Vagina (tissue), 2 donors: ENCODE measurements at regions not wholly inside any gene's neighbourhood (a gene's known extent, or its start where the extent isn't known, plus 50 kb on each side); places are given as distances from the start of the nearest gene placed in this dataset.

Source experiments
- DNase-seq, 2 donors: peaks; one replicate each; pipeline ENCODE4 v3.0.0-alpha.2; 2017; ENCODE audit errors: extremely low spot score in 2 of 2
- H3K27ac ChIP-seq: fragments of 200-600 bp; sonication (generic); one replicate; pipeline ENCODE4 v1.5.1; 2019
- H3K27me3 ChIP-seq: fragments of 200-600 bp; sonication (generic); one replicate; pipeline ENCODE4 v1.5.1; 2019
- H3K36me3 ChIP-seq, 2 donors: fragments of 200-600 bp; sonication (generic); one replicate each; pipeline ENCODE4 v1.5.1; 2017 to 2019
- H3K4me1 ChIP-seq: fragments of 200-600 bp; sonication (generic); one replicate; pipeline ENCODE4 v1.5.1; 2019
- H3K4me3 ChIP-seq, 2 donors: fragments of 200-600 bp; sonication (generic); 1 replicate in 1 of 2; 2 replicates in 1 of 2; pipeline ENCODE4 v1.5.1; 2016 to 2019
- H3K9me3 ChIP-seq: fragments of 200-600 bp; sonication (generic); one replicate; pipeline ENCODE4 v1.5.1; 2019
- POLR2A ChIP-seq, 2 donors: fragments of 450-650 bp; IDR thresholded peaks; one replicate each; pipeline ENCODE4 v1.6.1; 2017; ENCODE audit warnings: antibody characterized with exemption in 2 of 2, mild to moderate bottlenecking in 2 of 2, moderate library complexity in 2 of 2
- POLR2AphosphoS5 ChIP-seq, 2 donors: sonication (generic); formaldehyde crosslinking; IDR thresholded peaks; one replicate each; pipeline ENCODE4 v1.9.0; 2017; ENCODE audit warnings: antibody characterized with exemption in 2 of 2, mild to moderate bottlenecking in 2 of 2, low read depth in 1 of 2; ENCODE audit not compliant: insufficient read depth in 1 of 2
- intact Hi-C: fragments of 100-400 bp; cut with DNase I; formaldehyde crosslinking; loops from one replicate; pipeline ENCODE4 v1.15.1; 2023
- TF ChIP-seq, protein P1 (sequence below), 3 experiments: fragments of 450-650 bp in 2 of 3; fragments of 200-600 bp in 1 of 3; sonication (generic) in 1 of 3; IDR thresholded peaks; one replicate each; pipeline ENCODE4 v1.5.1; 2017 to 2019; ENCODE audit warnings: antibody characterized with exemption in 3 of 3, mild to moderate bottlenecking in 2 of 3, moderate library complexity in 2 of 3

DNA sequence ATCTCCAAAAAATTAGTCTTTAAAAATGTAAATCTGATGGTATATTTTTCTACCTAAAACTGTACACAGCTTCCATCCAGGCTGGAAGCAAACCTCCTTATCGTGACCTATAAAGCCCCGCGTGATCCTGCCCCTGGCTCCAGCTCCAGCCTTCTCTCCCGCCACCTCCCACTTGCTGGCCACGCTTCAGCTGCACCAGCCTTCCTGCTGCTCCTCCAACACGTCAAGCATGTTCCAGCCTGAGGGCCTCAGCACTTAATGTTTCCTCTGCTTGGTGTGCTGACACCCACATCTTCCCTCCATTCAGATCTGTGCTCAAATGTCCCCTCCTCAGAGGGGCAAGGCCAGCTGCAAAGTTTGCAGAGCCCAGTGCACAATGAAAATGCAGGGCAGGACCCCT lies 123.5 kb upstream of the MAGI3 start:
- Histone ChIP-seq H3K27me3 (no peaks in the 10 kb centered on the region), H3K4me3 (no peak overlapping the region), H3K4me1 (no peaks in the 10 kb centered on the region), H3K36me3 (no peaks in the 10 kb centered on the region), H3K9me3 (no peaks in the 10 kb centered on the region), H3K27ac (no peak overlapping the region)
- TF ChIP-seq POLR2AphosphoS5 (IDR thresholded peaks at IDR 0.05; ENCODE audit: insufficient read depth in 1 of 2, low read depth in 1 of 2) = no peak
- TF ChIP-seq, protein P1, sequence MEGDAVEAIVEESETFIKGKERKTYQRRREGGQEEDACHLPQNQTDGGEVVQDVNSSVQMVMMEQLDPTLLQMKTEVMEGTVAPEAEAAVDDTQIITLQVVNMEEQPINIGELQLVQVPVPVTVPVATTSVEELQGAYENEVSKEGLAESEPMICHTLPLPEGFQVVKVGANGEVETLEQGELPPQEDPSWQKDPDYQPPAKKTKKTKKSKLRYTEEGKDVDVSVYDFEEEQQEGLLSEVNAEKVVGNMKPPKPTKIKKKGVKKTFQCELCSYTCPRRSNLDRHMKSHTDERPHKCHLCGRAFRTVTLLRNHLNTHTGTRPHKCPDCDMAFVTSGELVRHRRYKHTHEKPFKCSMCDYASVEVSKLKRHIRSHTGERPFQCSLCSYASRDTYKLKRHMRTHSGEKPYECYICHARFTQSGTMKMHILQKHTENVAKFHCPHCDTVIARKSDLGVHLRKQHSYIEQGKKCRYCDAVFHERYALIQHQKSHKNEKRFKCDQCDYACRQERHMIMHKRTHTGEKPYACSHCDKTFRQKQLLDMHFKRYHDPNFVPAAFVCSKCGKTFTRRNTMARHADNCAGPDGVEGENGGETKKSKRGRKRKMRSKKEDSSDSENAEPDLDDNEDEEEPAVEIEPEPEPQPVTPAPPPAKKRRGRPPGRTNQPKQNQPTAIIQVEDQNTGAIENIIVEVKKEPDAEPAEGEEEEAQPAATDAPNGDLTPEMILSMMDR (IDR thresholded peaks at IDR 0.05) = no peak
- no peak for TF ChIP-seq POLR2A (IDR thresholded peaks at IDR 0.05)
- intact Hi-C loops = no loop called here
- DNase-seq = no peak

DNA sequence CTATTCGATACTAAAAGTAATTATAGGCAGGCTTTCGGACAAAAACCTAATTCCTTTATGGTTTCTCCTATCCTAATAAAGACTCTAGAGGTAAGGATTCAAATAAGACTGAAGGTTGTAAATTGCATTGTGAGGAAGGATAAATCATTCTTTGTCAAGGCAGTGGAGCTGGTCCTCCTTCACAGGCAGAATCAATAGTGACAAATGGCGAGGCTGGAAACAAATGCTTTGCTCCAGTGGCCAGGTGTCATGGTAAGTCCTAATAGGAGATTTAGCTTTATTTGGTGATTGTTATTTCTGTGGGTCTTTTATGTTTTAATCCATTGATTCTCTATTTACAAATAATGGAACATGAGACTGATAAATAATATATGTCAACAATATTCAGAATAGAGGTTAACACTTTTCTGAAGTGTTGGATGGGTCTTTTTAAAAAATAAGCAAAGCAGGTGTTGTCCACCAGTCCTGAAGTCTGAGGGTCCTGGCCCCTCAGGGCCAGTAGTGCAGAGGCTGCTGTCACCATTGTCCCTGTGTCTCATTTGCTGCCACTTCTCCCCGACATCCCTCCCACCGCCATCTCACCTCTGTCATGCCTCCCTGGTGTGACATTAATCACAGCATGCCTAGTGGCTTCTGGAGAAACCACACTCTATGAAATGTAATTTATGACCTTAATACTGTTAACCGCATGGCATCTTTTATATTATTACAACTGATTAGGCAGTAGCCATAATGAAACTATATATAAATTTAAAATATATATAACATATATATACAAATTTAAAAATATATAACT lies 120.9 kb upstream of the MAGI3 start:
- Histone ChIP-seq H3K36me3 (no peaks in the 10 kb centered on the region), H3K27me3 (no peaks in the 10 kb centered on the region), H3K4me3 (no peak overlapping the region), H3K4me1 (no peaks in the 10 kb centered on the region), H3K27ac (no peak overlapping the region), H3K9me3 (no peaks in the 10 kb centered on the region)
- DNase-seq = no peak
- intact Hi-C loops = no loop called here
- TF ChIP-seq, protein P1 (IDR thresholded peaks at IDR 0.05) = no peak
- TF ChIP-seq POLR2AphosphoS5 (IDR thresholded peaks at IDR 0.05; ENCODE audit: insufficient read depth in 1 of 2, low read depth in 1 of 2) (no peak), POLR2A (IDR thresholded peaks at IDR 0.05) (no peak)

- no peak for TF ChIP-seq POLR2AphosphoS5 (IDR thresholded peaks at IDR 0.05; ENCODE audit: insufficient read depth in 1 of 2, low read depth in 1 of 2)
- TF ChIP-seq, protein P1 (IDR thresholded peaks at IDR 0.05) = no peak
- TF ChIP-seq POLR2A (IDR thresholded peaks at IDR 0.05) = no peak
- Histone ChIP-seq H3K4me3 (no peak overlapping the region), H3K27me3 (no peaks in the 10 kb centered on the region), H3K36me3 (no peaks in the 10 kb centered on the region), H3K27ac (no peak overlapping the region), H3K4me1 (no peaks in the 10 kb centered on the region), H3K9me3 (no peaks in the 10 kb centered on the region)
- no peak for DNase-seq
- intact Hi-C loops = no loop called here
These were observed 119.3 kb upstream of the MAGI3 start for GRCh38 chr1:113271039-113271438.

DNA sequence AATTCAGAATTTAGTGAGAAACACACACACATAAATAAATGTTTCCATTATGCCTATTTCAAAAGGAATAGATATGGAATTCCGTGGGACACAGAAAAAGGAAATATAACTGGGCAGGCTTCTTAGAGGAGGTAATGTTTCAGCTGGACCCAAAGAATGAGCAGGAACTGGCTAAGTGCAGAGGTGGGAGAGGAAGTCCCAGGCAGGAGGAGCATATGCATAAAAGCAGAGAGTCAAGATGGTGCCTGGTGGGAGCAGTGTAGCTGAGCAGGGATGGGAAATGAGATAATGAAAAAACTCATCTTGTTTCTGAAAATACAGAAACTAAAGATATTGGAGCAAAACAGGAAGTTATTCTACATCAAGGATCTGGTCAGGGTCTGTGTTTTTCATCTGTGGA lies 115.2 kb upstream of the MAGI3 start:
- intact Hi-C loops = no loop called here
- no peak overlapping the region for H3K4me3 ChIP-seq

DNA sequence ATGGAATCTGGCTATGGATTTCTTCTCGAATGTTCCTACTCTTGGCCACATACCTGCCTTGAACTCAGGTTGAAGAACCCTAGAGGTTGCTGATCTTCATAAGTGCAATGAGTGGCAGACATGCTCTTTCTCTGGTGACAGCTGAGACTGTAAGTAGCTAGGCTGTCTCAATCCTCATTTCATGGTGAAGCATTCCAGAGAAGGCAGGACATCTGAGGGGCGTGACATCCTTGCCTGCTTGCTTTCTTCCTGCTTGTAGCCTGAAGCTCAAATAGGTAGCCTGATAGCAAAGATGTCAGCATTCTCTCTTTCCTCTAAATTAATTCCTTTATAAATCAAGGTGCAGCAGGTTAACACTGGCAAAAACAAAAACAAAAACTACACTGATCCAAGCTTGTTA lies 114.6 kb upstream of the MAGI3 start:
- Histone ChIP-seq H3K4me3 (no peak overlapping the region), H3K27me3 (no peaks in the 10 kb centered on the region), H3K4me1 (no peaks in the 10 kb centered on the region), H3K36me3 (no peaks in the 10 kb centered on the region), H3K9me3 (no peaks in the 10 kb centered on the region), H3K27ac (no peak overlapping the region)
- no peak for DNase-seq
- intact Hi-C loops = no loop called here
- no peak for TF ChIP-seq POLR2AphosphoS5 (IDR thresholded peaks at IDR 0.05; ENCODE audit: insufficient read depth in 1 of 2, low read depth in 1 of 2)
- TF ChIP-seq, protein P1 (IDR thresholded peaks at IDR 0.05) = no peak
- TF ChIP-seq POLR2A (IDR thresholded peaks at IDR 0.05) = no peak

More for the DNA sequence above, 115.2 kb upstream of the MAGI3 start:
- no peaks in the 10 kb centered on the region for H3K36me3 ChIP-seq
- no peaks in the 10 kb centered on the region for H3K9me3 ChIP-seq
- no peak for TF ChIP-seq POLR2AphosphoS5 (IDR thresholded peaks at IDR 0.05; ENCODE audit: insufficient read depth in 1 of 2, low read depth in 1 of 2)
- TF ChIP-seq, protein P1 (IDR thresholded peaks at IDR 0.05) = no peak
- TF ChIP-seq POLR2A (IDR thresholded peaks at IDR 0.05) = no peak
- no peaks in the 10 kb centered on the region for H3K27me3 ChIP-seq
- DNase-seq = no peak
- H3K4me1 ChIP-seq = no peaks in the 10 kb centered on the region
- no peak overlapping the region for H3K27ac ChIP-seq
